ENCODE measurements at regions not wholly inside any gene's neighbourhood (a gene's known extent, or its start where the extent isn't known, plus 50 kb on each side); places are given as distances from the start of the nearest gene placed in this dataset.
A peak's percentile ranks its signal among the peaks of the same experiment; 100 is the strongest.

GRCh38 chr1:87872189-87872588 is 543.5 kb downstream of the LMO4 start (continued):
- TF ChIP-seq ZBTB11 (CRISPR knock-in tag; IDR thresholded peaks at IDR 0.05) (no peak), CREM (IDR thresholded peaks at IDR 0.05; ENCODE audit: low read depth) (0 out of 2 replicates have a peak, but pooled peaks have one; percentile 11), RELA (IDR thresholded peaks at IDR 0.05; ENCODE audit: borderline replicate concordance, partially characterized antibody) (no peak), NFIC (IDR thresholded peaks at IDR 0.05; ENCODE audit: low read depth, low read length) (0 out of 2 replicates have a peak, but pooled peaks have one; percentile 22), DPF2 (IDR thresholded peaks at IDR 0.05) (no peak), ESRRA (IDR thresholded peaks at IDR 0.05; ENCODE audit: low read length) (no peak)

GRCh38 chr1:87872692-87873091 is 544.0 kb downstream of the LMO4 start:
- in situ Hi-C loops (cut with MboI): no loop called here
- H3K9ac ChIP-seq (ENCODE audit: control insufficient read depth, insufficient read depth, low read length): no peak overlapping the region
- CTCF ChIA-PET: interaction anchor here (0.6 kb wide), 1 partner anchor 626 kb away, joined by 3 read pairs; no protein-coding TSS in a partner anchor
- TF ChIP-seq MXI1 (IDR thresholded peaks at IDR 0.05; ENCODE audit: low read depth, low read length) (no peak), PAX5 (IDR thresholded peaks at IDR 0.05; ENCODE audit: borderline replicate concordance, low read depth, low read length) (no peak), POLR2A (IDR thresholded peaks at IDR 0.05; ENCODE audit: low read depth, low read length) (no peak), CHD2 (IDR thresholded peaks at IDR 0.05; ENCODE audit: borderline replicate concordance, low read depth, low read length) (no peak), PBX3 (IDR thresholded peaks at IDR 0.05; ENCODE audit: insufficient replicate concordance, low read depth, low read length) (no peak), BCL3 (IDR thresholded peaks at IDR 0.05; ENCODE audit: borderline replicate concordance, insufficient read depth, low read depth, low read length, poor library complexity, severe bottlenecking) (no peak), NBN (IDR thresholded peaks at IDR 0.05) (no peak), EP300 (IDR thresholded peaks at IDR 0.05; ENCODE audit: borderline replicate concordance in 1 of 2, control insufficient read depth in 1 of 2, low read depth in 2 of 2, low read length in 2 of 2) (no peak), ESRRA (IDR thresholded peaks at IDR 0.05; ENCODE audit: low read length) (no peak), SKIL (IDR thresholded peaks at IDR 0.05; ENCODE audit: low read depth, poor library complexity, severe bottlenecking) (no peak), NFXL1 (IDR thresholded peaks at IDR 0.05; ENCODE audit: borderline replicate concordance) (no peak)

More at GRCh38 chr1:87872692-87873091, 544.0 kb downstream of the LMO4 start:
- no peaks in the 10 kb centered on the region for H3K27me3 ChIP-seq (replicated peaks in 1 of 2; ENCODE audit: control insufficient read depth in 2 of 2, insufficient read depth in 2 of 2, low read length in 1 of 2)
- ChIA-PET RAD21 (ENCODE audit: unreplicated experiment) (no interaction called here), SMC1A (ENCODE audit: uncharacterized antibody, unreplicated experiment) (no interaction called here), POLR2A (no interaction called here)
- no peak overlapping the region for H3K4me3 ChIP-seq
- no peak for FAIRE-seq
- H3K9me3 ChIP-seq (replicated peaks; ENCODE audit: control insufficient read depth, insufficient read depth, low read length): no peaks in the 10 kb centered on the region
- H3K27ac ChIP-seq (ENCODE audit: control insufficient read depth, insufficient read depth): no peak overlapping the region
- no peak for DNase-seq (ENCODE audit: low read depth, low spot score)
- H3K4me2 ChIP-seq (ENCODE audit: control insufficient read depth, insufficient read depth): no peak overlapping the region
- H3K79me2 ChIP-seq (ENCODE audit: control insufficient read depth, insufficient read depth, low read length): no peaks in the 10 kb centered on the region
- BruUV-seq (replicated peaks): no TSS peak
- intact Hi-C loops (cut with micrococcal nuclease; ENCODE audit: unreplicated experiment): no loop called here
- H3K36me3 ChIP-seq (ENCODE audit: control insufficient read depth in 2 of 2, insufficient read depth in 2 of 2, low read length in 1 of 2): no peaks in the 10 kb centered on the region
- no peaks in the 10 kb centered on the region; the same call in 1 of the 2 replicates for H3K4me1 ChIP-seq (ENCODE audit: control insufficient read depth, insufficient read depth, low read length)
- no peaks in the 10 kb centered on the region for H4K20me1 ChIP-seq (ENCODE audit: control insufficient read depth, insufficient read depth)
- H2AFZ ChIP-seq (ENCODE audit: control insufficient read depth, low read depth, low read length): no peak overlapping the region
- WGBS (ENCODE audit: insufficient coverage, insufficient replicate concordance, low lambda C conversion rate, missing lambda C conversion rate): 16% methylated on average over 3 of the region's 3 CpGs
- no peak for ATAC-seq

Measured in GM12878 (cell line).